HEK293 (cell line): ENCODE measurements at regions not wholly inside any gene's neighbourhood (a gene's known extent, or its start where the extent isn't known, plus 50 kb on each side); places are given as distances from the start of the nearest gene placed in this dataset.

Source experiments
- CTCF ChIA-PET: fragments of 350-600 bp; formaldehyde crosslinking; extraction: SDS; loops from one replicate; lab custom pipeline; 2021; ENCODE audit warnings: antibody characterized with exemption; lab: Yijun Ruan, JAX
- POLR2A ChIA-PET: fragments of 300-600 bp; formaldehyde crosslinking; extraction: SDS; loops from one replicate; lab custom pipeline; 2020; ENCODE audit warnings: antibody characterized with exemption, inconsistent platforms; lab: Yijun Ruan, JAX
- H3K27ac ChIP-seq: fragments of 200-500 bp; sonication (Bioruptor generic); 2 replicates; pipeline ENCODE4 v1.5.1; 2014; ENCODE audit warnings: low read depth, low read length, control low read depth, inconsistent platforms; ENCODE audit errors: extremely low read depth
- H3K36me3 ChIP-seq, 2 experiments: fragments of 200-500 bp in 1 of 2; sonication (Bioruptor generic) in 1 of 2; 1 replicate in 1 of 2; 2 replicates in 1 of 2; pipeline ENCODE4 v1.5.1; 2014 to 2017; ENCODE audit warnings: inconsistent platforms in 2 of 2, low read length in 2 of 2; ENCODE audit not compliant: control insufficient read depth in 2 of 2, insufficient read depth in 1 of 2
- H3K4me1 ChIP-seq: fragments of 200-500 bp; sonication (Bioruptor generic); 2 replicates; pipeline ENCODE4 v1.5.1; 2014; ENCODE audit warnings: mild to moderate bottlenecking, low read length, inconsistent platforms; ENCODE audit not compliant: control insufficient read depth, insufficient read depth
- H3K4me3 ChIP-seq: 2 replicates; pipeline ENCODE4 v1.5.1; 2011; ENCODE audit warnings: low read depth, mild to moderate bottlenecking, control low read depth, low read length, moderate library complexity
- H3K9me3 ChIP-seq: fragments of 200-500 bp; sonication (Bioruptor generic); 2 replicates; pipeline ENCODE4 v1.5.1; 2014; ENCODE audit warnings: low read depth, low read length, inconsistent platforms; ENCODE audit not compliant: control insufficient read depth, insufficient read depth
- FEZF1 ChIP-seq: fragments of 450-650 bp; formaldehyde crosslinking; IDR thresholded peaks from 2 replicates; pipeline ENCODE4 v1.5.1; 2016; ENCODE audit warnings: missing biosample characterization, missing genetic modification characterization
- GLIS1 ChIP-seq: fragments of 450-650 bp; formaldehyde crosslinking; IDR thresholded peaks from 2 replicates; pipeline ENCODE4 v1.5.1; 2016; ENCODE audit warnings: missing biosample characterization, missing genetic modification characterization
- HOXC10 ChIP-seq: sonication (generic); formaldehyde crosslinking; IDR thresholded peaks from 2 replicates; pipeline ENCODE4 v1.8.1; 2023; ENCODE audit warnings: mild to moderate bottlenecking, missing genetic modification reagents
- PRDM1 ChIP-seq: fragments of 450-650 bp; formaldehyde crosslinking; IDR thresholded peaks from 2 replicates; pipeline ENCODE4; 2016; ENCODE audit warnings: missing biosample characterization, missing genetic modification characterization
- YY1 ChIP-seq: fragments of 450-650 bp; formaldehyde crosslinking; IDR thresholded peaks from 2 replicates; pipeline ENCODE4 v1.5.1; 2018; ENCODE audit warnings: missing biosample characterization, missing genetic modification characterization
- ZNF214 ChIP-seq: fragments of 450-650 bp; formaldehyde crosslinking; IDR thresholded peaks from 2 replicates; pipeline ENCODE4 v1.5.1; 2017; ENCODE audit warnings: missing biosample characterization, mild to moderate bottlenecking, missing genetic modification characterization, borderline replicate concordance
- ZNF223 ChIP-seq: fragments of 450-650 bp; formaldehyde crosslinking; IDR thresholded peaks from 2 replicates; pipeline ENCODE4 v1.5.1; 2016; ENCODE audit warnings: missing biosample characterization, missing genetic modification characterization
- ZNF23 ChIP-seq: fragments of 450-650 bp; formaldehyde crosslinking; IDR thresholded peaks from 2 replicates; pipeline ENCODE4 v1.5.1; 2016; ENCODE audit warnings: missing biosample characterization, missing genetic modification characterization, borderline replicate concordance
- ZNF239 ChIP-seq: fragments of 450-650 bp; formaldehyde crosslinking; IDR thresholded peaks from 2 replicates; pipeline ENCODE4 v1.5.1; 2016; ENCODE audit warnings: missing biosample characterization, missing genetic modification characterization
- ZNF24 ChIP-seq: fragments of 450-650 bp; formaldehyde crosslinking; IDR thresholded peaks from 2 replicates; pipeline ENCODE4 v1.5.1; 2016; ENCODE audit warnings: missing biosample characterization, missing genetic modification characterization
- ZNF248 ChIP-seq: fragments of 450-650 bp; formaldehyde crosslinking; IDR thresholded peaks from 2 replicates; pipeline ENCODE4 v1.5.1; 2017; ENCODE audit warnings: missing biosample characterization, missing genetic modification characterization
- ZNF341 ChIP-seq: fragments of 450-650 bp; formaldehyde crosslinking; IDR thresholded peaks from 2 replicates; pipeline ENCODE4; 2016; ENCODE audit warnings: low read depth, missing biosample characterization, missing genetic modification characterization
- ZNF423 ChIP-seq: fragments of 450-650 bp; formaldehyde crosslinking; IDR thresholded peaks from 2 replicates; pipeline ENCODE4 v1.5.1; 2016; ENCODE audit warnings: missing biosample characterization, missing genetic modification characterization
- ZNF433 ChIP-seq: fragments of 450-650 bp; formaldehyde crosslinking; IDR thresholded peaks from 2 replicates; pipeline ENCODE4 v1.5.1; 2016; ENCODE audit warnings: missing biosample characterization, missing genetic modification characterization, low read depth
- ZNF510 ChIP-seq: fragments of 450-650 bp; formaldehyde crosslinking; IDR thresholded peaks from 2 replicates; pipeline ENCODE4 v1.5.1; 2018; ENCODE audit warnings: mild to moderate bottlenecking, missing genetic modification characterization, missing biosample characterization; ENCODE audit not compliant: insufficient replicate concordance
- ZNF629 ChIP-seq: fragments of 450-650 bp; formaldehyde crosslinking; IDR thresholded peaks from 2 replicates; pipeline ENCODE4 v1.5.1; 2017; ENCODE audit warnings: missing biosample characterization, missing genetic modification characterization
- ZNF670 ChIP-seq: fragments of 450-650 bp; formaldehyde crosslinking; IDR thresholded peaks from 2 replicates; pipeline ENCODE4 v1.5.1; 2016; ENCODE audit warnings: missing biosample characterization, missing genetic modification characterization, low read depth
- ZNF677 ChIP-seq: fragments of 450-650 bp; IDR thresholded peaks from 2 replicates; pipeline ENCODE4 v1.5.0; 2018; ENCODE audit warnings: missing biosample characterization, mild to moderate bottlenecking, missing genetic modification characterization, moderate library complexity
- TF ChIP-seq, protein P1 (sequence below): fragments of 450-650 bp; formaldehyde crosslinking; IDR thresholded peaks from 2 replicates; pipeline ENCODE4; 2016; ENCODE audit warnings: missing biosample characterization, missing genetic modification characterization
- TF ChIP-seq, protein P2 (sequence below): fragments of 450-650 bp; formaldehyde crosslinking; IDR thresholded peaks from 2 replicates; pipeline ENCODE4 v1.5.0; 2017; ENCODE audit warnings: missing biosample characterization, missing genetic modification characterization, borderline replicate concordance
- TF ChIP-seq, protein P3 (sequence below): fragments of 450-650 bp; formaldehyde crosslinking; IDR thresholded peaks from 2 replicates; pipeline ENCODE4 v1.5.1; 2016; ENCODE audit warnings: missing biosample characterization, missing genetic modification characterization
- TF ChIP-seq, protein P4 (sequence below): fragments of 450-650 bp; formaldehyde crosslinking; IDR thresholded peaks from 2 replicates; pipeline ENCODE4 v1.5.1; 2016; ENCODE audit warnings: missing biosample characterization, missing genetic modification characterization
- TF ChIP-seq, protein P5 (sequence below): fragments of 450-650 bp; IDR thresholded peaks from 2 replicates; pipeline ENCODE4 v1.5.1; 2018; ENCODE audit warnings: missing biosample characterization, mild to moderate bottlenecking, missing genetic modification characterization

DNA sequence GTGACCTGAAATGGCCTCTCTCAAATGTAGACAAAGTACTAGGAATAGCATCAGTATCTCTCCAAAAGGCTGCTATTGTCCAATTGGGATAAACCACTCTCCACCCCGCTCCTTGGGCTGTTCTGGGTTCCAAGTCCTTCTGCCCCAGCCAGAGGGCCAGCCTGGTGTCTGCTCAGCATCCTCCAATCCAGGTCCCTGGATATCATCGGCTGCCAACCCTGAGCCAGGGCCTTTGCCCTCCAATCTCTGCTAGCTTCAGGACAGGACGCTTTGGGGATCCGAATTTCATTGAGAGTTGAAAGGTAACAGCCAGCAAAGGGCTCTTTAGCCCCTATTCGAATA is 119.3 kb upstream of the ADPGK start:
- Histone ChIP-seq H3K36me3 (no peaks in the 10 kb centered on the region), H3K27ac (no peak overlapping the region), H3K4me1 (peaks cover 11% of the 10 kb centered on the region), H3K4me3 (no peak overlapping the region), H3K9me3 (no peaks in the 10 kb centered on the region)
- TF ChIP-seq ZNF23 (tag by site-specific recombination) (no peak), ZNF510 (tag by site-specific recombination) (no peak), ZNF670 (tag by site-specific recombination) (no peak), ZNF248 (tag by site-specific recombination) (no peak), ZNF223 (tag by site-specific recombination) (no peak), ZNF423 (no peak), ZNF629 (tag by site-specific recombination) (no peak), ZNF214 (tag by site-specific recombination) (no peak), ZNF24 (tag by site-specific recombination) (no peak), ZNF239 (tag by site-specific recombination) (no peak), ZNF433 (no peak), GLIS1 (tag by site-specific recombination) (no peak), HOXC10 (CRISPR knock-in tag) (no peak), YY1 (no peak)
- TF ChIP-seq, protein P1, sequence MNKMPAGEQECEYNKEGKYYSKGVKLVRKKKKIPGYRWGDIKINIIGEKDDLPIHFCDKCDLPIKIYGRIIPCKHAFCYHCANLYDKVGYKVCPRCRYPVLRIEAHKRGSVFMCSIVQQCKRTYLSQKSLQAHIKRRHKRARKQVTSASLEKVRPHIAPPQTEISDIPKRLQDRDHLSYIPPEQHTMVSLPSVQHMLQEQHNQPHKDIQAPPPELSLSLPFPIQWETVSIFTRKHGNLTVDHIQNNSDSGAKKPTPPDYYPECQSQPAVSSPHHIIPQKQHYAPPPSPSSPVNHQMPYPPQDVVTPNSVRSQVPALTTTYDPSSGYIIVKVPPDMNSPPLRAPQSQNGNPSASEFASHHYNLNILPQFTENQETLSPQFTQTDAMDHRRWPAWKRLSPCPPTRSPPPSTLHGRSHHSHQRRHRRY = no peak
- TF ChIP-seq, protein P2, sequence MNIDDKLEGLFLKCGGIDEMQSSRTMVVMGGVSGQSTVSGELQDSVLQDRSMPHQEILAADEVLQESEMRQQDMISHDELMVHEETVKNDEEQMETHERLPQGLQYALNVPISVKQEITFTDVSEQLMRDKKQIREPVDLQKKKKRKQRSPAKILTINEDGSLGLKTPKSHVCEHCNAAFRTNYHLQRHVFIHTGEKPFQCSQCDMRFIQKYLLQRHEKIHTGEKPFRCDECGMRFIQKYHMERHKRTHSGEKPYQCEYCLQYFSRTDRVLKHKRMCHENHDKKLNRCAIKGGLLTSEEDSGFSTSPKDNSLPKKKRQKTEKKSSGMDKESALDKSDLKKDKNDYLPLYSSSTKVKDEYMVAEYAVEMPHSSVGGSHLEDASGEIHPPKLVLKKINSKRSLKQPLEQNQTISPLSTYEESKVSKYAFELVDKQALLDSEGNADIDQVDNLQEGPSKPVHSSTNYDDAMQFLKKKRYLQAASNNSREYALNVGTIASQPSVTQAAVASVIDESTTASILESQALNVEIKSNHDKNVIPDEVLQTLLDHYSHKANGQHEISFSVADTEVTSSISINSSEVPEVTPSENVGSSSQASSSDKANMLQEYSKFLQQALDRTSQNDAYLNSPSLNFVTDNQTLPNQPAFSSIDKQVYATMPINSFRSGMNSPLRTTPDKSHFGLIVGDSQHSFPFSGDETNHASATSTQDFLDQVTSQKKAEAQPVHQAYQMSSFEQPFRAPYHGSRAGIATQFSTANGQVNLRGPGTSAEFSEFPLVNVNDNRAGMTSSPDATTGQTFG (tag by site-specific recombination) = no peak
- TF ChIP-seq, protein P3, sequence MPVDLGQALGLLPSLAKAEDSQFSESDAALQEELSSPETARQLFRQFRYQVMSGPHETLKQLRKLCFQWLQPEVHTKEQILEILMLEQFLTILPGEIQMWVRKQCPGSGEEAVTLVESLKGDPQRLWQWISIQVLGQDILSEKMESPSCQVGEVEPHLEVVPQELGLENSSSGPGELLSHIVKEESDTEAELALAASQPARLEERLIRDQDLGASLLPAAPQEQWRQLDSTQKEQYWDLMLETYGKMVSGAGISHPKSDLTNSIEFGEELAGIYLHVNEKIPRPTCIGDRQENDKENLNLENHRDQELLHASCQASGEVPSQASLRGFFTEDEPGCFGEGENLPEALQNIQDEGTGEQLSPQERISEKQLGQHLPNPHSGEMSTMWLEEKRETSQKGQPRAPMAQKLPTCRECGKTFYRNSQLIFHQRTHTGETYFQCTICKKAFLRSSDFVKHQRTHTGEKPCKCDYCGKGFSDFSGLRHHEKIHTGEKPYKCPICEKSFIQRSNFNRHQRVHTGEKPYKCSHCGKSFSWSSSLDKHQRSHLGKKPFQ (tag by site-specific recombination) = no peak
- POLR2A ChIA-PET = no interaction called here
- CTCF ChIA-PET = no interaction called here

DNA sequence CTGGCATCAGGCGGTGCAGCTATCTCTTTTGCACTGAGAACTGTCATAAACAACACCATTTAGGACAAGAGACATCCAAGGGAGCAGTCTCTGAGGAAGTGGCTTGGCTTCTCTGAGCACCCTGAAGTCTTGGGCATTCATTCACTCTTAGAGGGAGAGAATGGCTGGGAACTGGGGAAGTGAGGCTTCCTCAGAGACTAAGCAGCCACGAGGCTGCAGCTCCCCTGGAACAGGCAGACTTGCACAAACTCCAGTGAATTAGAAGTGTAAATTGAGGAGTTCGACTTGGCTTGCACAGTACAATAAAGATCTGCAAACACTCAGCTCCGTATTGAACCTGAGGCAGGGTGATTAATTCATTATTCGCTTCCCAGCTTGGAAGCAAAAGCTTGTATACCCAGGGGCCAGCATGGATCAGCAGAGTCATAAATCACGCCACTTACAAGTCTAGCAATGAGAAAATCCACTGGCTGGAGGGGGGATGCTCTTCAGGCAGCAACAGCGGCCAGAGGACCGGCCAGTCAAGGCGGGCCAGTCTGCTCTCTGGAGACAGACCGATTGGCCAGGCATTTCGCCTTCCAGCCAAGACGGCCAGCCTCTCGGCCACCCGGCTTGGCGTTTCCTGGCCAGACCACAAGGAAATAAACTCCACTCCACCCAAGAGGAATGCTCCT is 118.8 kb upstream of the ADPGK start:
- ChIA-PET POLR2A (no interaction called here), CTCF (no interaction called here)
- no peaks in the 10 kb centered on the region for H3K36me3 ChIP-seq
- no peaks in the 10 kb centered on the region for H3K9me3 ChIP-seq
- no peak overlapping the region for H3K4me3 ChIP-seq
- TF ChIP-seq ZNF341 (tag by site-specific recombination) (peak; percentile 90), PRDM1 (no peak), FEZF1 (tag by site-specific recombination) (no peak), ZNF677 (tag by site-specific recombination) (no peak)
- TF ChIP-seq, protein P4, sequence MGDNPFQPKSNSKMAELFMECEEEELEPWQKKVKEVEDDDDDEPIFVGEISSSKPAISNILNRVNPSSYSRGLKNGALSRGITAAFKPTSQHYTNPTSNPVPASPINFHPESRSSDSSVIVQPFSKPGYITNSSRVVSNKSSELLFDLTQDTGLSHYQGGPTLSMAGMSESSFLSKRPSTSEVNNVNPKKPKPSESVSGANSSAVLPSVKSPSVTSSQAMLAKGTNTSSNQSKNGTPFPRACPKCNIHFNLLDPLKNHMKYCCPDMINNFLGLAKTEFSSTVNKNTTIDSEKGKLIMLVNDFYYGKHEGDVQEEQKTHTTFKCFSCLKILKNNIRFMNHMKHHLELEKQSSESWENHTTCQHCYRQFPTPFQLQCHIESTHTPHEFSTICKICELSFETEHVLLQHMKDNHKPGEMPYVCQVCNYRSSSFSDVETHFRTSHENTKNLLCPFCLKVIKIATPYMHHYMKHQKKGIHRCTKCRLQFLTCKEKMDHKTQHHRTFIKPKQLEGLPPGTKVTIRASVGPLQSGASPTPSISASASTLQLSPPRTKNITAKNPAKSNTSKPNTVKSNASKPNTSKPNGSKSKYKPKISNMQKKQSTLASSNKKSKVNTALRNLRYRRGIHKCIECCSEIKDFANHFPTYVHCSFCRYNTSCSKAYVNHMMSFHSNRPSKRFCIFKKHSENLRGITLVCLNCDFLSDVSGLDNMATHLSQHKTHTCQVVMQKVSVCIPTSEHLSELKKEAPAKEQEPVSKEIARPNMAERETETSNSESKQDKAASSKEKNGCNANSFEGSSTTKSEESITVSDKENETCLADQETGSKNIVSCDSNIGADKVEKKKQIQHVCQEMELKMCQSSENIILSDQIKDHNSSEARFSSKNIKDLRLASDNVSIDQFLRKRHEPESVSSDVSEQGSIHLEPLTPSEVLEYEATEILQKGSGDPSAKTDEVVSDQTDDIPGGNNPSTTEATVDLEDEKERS (tag by site-specific recombination) = no peak
- TF ChIP-seq, protein P5, sequence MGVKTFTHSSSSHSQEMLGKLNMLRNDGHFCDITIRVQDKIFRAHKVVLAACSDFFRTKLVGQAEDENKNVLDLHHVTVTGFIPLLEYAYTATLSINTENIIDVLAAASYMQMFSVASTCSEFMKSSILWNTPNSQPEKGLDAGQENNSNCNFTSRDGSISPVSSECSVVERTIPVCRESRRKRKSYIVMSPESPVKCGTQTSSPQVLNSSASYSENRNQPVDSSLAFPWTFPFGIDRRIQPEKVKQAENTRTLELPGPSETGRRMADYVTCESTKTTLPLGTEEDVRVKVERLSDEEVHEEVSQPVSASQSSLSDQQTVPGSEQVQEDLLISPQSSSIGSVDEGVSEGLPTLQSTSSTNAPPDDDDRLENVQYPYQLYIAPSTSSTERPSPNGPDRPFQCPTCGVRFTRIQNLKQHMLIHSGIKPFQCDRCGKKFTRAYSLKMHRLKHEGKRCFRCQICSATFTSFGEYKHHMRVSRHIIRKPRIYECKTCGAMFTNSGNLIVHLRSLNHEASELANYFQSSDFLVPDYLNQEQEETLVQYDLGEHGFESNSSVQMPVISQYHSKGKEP (tag by site-specific recombination) = no peak
- H3K4me1 ChIP-seq = peaks cover 10% of the 10 kb centered on the region
- H3K27ac ChIP-seq = no peak overlapping the region
